Ishikawa (cell line): ENCODE measurements at regions not wholly inside any gene's neighbourhood (a gene's known extent, or its start where the extent isn't known, plus 50 kb on each side); places are given as distances from the start of the nearest gene placed in this dataset.

Experiments
- CEBPB ChIP-seq: IDR thresholded peaks from 2 replicates; pipeline ENCODE4 v1.6.1; 2012
- CREB1 ChIP-seq: IDR thresholded peaks from 2 replicates; pipeline ENCODE4 v1.6.1; 2012; ENCODE audit warnings: low read depth
- EGR1 ChIP-seq: IDR thresholded peaks from 2 replicates; pipeline ENCODE4 v1.6.1; 2012
- EP300 ChIP-seq: IDR thresholded peaks from 2 replicates; pipeline ENCODE4 v1.6.1; 2012; ENCODE audit warnings: borderline replicate concordance
- FOXM1 ChIP-seq: IDR thresholded peaks from 2 replicates; pipeline ENCODE4 v1.6.1; 2012; ENCODE audit warnings: low read depth, borderline replicate concordance
- NFIC ChIP-seq: IDR thresholded peaks from 2 replicates; pipeline ENCODE4 v1.6.1; 2012
- RAD21 ChIP-seq: IDR thresholded peaks from 2 replicates; pipeline ENCODE4 v1.6.1; 2012; ENCODE audit warnings: low read depth
- REST ChIP-seq: IDR thresholded peaks from 2 replicates; pipeline ENCODE4 v1.6.1; 2012; ENCODE audit warnings: low read depth, mild to moderate bottlenecking
- TAF1 ChIP-seq: IDR thresholded peaks from 2 replicates; pipeline ENCODE4 v1.6.1; 2012; ENCODE audit warnings: low read depth, mild to moderate bottlenecking
- TCF12 ChIP-seq: IDR thresholded peaks from 2 replicates; pipeline ENCODE4 v1.6.1; 2012; ENCODE audit warnings: low read depth
- TEAD4 ChIP-seq: IDR thresholded peaks from 2 replicates; pipeline ENCODE4 v1.6.1; 2012
- YY1 ChIP-seq: IDR thresholded peaks from 2 replicates; pipeline ENCODE4 v1.6.1; 2012; ENCODE audit warnings: low read depth
- ZBTB7A ChIP-seq: IDR thresholded peaks from 2 replicates; pipeline ENCODE4 v1.6.1; 2012; ENCODE audit warnings: low read depth
- TF ChIP-seq, protein P1 (sequence below): IDR thresholded peaks from 2 replicates; pipeline ENCODE4 v1.6.1; 2012
- TF ChIP-seq, protein P2 (sequence below): IDR thresholded peaks from 2 replicates; pipeline ENCODE4 v1.6.1; 2012

DNA sequence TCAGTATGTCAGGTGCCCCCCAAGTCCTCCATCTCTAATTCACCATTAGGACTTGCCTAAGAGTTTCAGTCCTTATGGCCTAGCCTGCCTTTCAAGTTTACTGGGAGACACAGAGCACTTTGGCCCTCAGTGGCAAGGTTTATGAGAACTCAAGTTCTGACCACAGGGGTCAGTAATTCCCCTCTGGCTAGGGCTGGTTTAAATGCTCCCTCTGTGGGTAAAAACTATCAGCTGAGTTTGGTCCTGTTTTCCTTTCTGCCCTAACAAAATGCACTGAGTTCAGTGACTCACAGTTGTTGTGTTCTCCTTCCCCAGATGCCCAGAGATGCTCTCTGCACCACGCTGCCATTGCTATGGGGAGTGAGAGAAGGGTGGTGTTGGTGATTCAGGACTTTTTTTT is 163.2 kb downstream of the RELL1 start:
- TF ChIP-seq REST: no peak
- TF ChIP-seq TCF12: no peak
- TF ChIP-seq ZBTB7A: no peak
- TF ChIP-seq NFIC: no peak
- no peak for TF ChIP-seq RAD21
- no peak for TF ChIP-seq CREB1
- TF ChIP-seq YY1: no peak
- TF ChIP-seq CEBPB: no peak
- no peak for TF ChIP-seq EGR1
- TF ChIP-seq TAF1: no peak
- TF ChIP-seq, protein P1, sequence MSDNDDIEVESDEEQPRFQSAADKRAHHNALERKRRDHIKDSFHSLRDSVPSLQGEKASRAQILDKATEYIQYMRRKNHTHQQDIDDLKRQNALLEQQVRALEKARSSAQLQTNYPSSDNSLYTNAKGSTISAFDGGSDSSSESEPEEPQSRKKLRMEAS: no peak
- TF ChIP-seq, protein P2, sequence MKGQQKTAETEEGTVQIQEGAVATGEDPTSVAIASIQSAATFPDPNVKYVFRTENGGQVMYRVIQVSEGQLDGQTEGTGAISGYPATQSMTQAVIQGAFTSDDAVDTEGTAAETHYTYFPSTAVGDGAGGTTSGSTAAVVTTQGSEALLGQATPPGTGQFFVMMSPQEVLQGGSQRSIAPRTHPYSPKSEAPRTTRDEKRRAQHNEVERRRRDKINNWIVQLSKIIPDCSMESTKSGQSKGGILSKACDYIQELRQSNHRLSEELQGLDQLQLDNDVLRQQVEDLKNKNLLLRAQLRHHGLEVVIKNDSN: no peak
- no peak for TF ChIP-seq TEAD4
- TF ChIP-seq FOXM1: no peak

DNA sequence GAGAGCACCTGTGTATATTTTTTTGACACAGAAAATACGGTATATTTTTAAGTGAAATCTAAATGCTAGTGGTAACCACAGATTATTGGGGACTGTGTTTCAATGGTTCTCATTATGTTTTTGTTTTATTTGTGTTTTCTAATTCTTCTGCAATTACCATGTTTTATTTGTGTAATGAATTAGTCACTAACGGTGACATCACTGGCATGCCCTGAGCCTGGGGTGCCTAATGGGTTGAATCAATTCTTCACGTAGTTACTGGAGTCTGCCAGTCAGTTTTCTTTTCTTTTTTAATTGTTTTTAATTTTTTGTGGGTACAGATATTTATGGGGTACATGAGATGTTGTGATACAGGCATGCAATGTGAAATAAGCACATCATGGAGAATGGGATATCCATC is 168.8 kb downstream of the RELL1 start:
- TF ChIP-seq EGR1 (no peak), YY1 (no peak), RAD21 (no peak), CREB1 (no peak)
- TF ChIP-seq, protein P1: no peak

- no peak for TF ChIP-seq EGR1
- TF ChIP-seq CEBPB: no peak
- no peak for TF ChIP-seq TEAD4
- no peak for TF ChIP-seq TAF1
- no peak for TF ChIP-seq CREB1
- no peak for TF ChIP-seq NFIC
- TF ChIP-seq FOXM1: no peak
- no peak for TF ChIP-seq RAD21
- no peak for TF ChIP-seq ZBTB7A
- TF ChIP-seq, protein P1: no peak
- TF ChIP-seq, protein P2: no peak
- TF ChIP-seq EP300: no peak
- TF ChIP-seq TCF12: no peak
- TF ChIP-seq YY1: no peak
- no peak for TF ChIP-seq REST
Observed at GRCh38 chr4:37516057-37516775, 170.0 kb downstream of the RELL1 start.

DNA sequence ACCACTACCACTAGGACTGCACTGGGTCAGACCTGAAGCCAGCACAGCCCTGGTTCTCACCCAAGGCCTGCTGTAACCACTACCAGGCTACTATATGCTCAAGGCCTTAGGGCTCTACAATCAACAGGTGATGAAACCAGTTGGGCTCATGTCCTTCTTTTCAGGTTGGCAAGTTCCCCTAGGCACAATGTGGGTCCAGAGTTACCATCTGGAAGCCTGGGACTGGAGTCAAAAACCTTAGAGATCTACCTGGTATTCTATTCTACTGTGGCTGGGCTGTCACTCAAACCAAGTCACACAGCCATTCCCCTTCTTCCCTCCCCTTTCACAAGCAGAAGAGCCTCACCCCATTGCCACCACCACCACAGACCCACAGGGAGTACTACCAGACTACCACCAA is 175.6 kb downstream of the RELL1 start:
- no peak for TF ChIP-seq TAF1
- no peak for TF ChIP-seq YY1
- no peak for TF ChIP-seq CEBPB
- no peak for TF ChIP-seq EP300

DNA sequence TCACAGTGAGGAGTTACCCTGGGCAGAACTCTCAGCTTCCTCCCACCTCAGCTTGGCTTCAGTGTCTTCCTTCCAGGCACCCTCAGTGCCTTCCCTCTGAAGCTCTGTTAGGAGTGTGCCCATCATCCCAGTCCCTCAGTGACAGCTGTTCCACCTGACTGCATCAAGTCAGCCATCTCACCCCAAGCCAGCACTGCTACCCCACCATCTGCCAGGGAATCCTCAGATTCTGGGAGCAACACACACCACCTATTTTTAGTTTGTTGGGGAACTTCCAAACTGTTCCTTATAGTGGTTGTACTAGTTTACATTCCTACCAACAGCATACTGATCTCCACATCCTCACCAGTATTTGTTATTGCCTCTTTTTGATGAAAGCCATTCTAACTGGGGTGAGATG is 182.9 kb downstream of the RELL1 start:
- TF ChIP-seq NFIC (no peak), CREB1 (no peak), CEBPB (no peak), YY1 (no peak)
- TF ChIP-seq, protein P2: no peak

- no peak for TF ChIP-seq CREB1
- TF ChIP-seq, protein P1: no peak
- TF ChIP-seq TCF12: no peak
- no peak for TF ChIP-seq RAD21
- no peak for TF ChIP-seq NFIC
- TF ChIP-seq EGR1: no peak
- TF ChIP-seq REST: no peak
Observed at GRCh38 chr4:37502070-37502469, 184.1 kb downstream of the RELL1 start.
